ENCODE measurements at regions not wholly inside any gene's neighbourhood (a gene's known extent, or its start where the extent isn't known, plus 50 kb on each side); places are given as distances from the start of the nearest gene placed in this dataset.

- Histone ChIP-seq H3K4me3 (replicated peaks; ENCODE audit: insufficient read depth, low read length) (no peak overlapping the region), H3K27ac (replicated peaks) (no peak overlapping the region), H3K27me3 (ENCODE audit: insufficient read depth, poor library complexity, severe bottlenecking) (no peaks in the 10 kb centered on the region)
- no peak for TF ChIP-seq CTCF (IDR thresholded peaks at IDR 0.05; ENCODE audit: insufficient read depth, low read length)
- no peak for TF ChIP-seq SPI1 (IDR thresholded peaks at IDR 0.05; ENCODE audit: borderline replicate concordance, low read depth)
- no peak for TF ChIP-seq GABPA (IDR thresholded peaks at IDR 0.05; ENCODE audit: low read depth)
- no peak for TF ChIP-seq REST (IDR thresholded peaks at IDR 0.05; ENCODE audit: insufficient replicate concordance, low read depth)
- TF ChIP-seq POLR2AphosphoS5 (IDR thresholded peaks at IDR 0.05; ENCODE audit: low read depth): no peak
- DNase-seq (ENCODE audit: low read depth in 1 of 2, low spot score in 1 of 2): no peak
These were observed 598.8 kb downstream of the SLC16A7 start for GRCh38 chr12:60194678-60195077.

- TF ChIP-seq GABPA (IDR thresholded peaks at IDR 0.05; ENCODE audit: low read depth): no peak
- TF ChIP-seq POLR2AphosphoS5 (IDR thresholded peaks at IDR 0.05; ENCODE audit: low read depth): no peak
- no peak for TF ChIP-seq CTCF (IDR thresholded peaks at IDR 0.05; ENCODE audit: insufficient read depth, low read length)
- TF ChIP-seq SPI1 (IDR thresholded peaks at IDR 0.05; ENCODE audit: borderline replicate concordance, low read depth): no peak
- no peak for TF ChIP-seq REST (IDR thresholded peaks at IDR 0.05; ENCODE audit: insufficient replicate concordance, low read depth)
- DNase-seq (ENCODE audit: low read depth in 1 of 2, low spot score in 1 of 2): no peak
- no peak overlapping the region for H3K4me3 ChIP-seq (replicated peaks; ENCODE audit: insufficient read depth, low read length)
These were observed 599.7 kb downstream of the SLC16A7 start for GRCh38 chr12:60195483-60195882.

GRCh38 chr12:60196366-60196765 is 600.5 kb downstream of the SLC16A7 start:
- Histone ChIP-seq H3K27ac (replicated peaks) (no peak overlapping the region), H3K4me3 (replicated peaks; ENCODE audit: insufficient read depth, low read length) (no peak overlapping the region), H3K27me3 (ENCODE audit: insufficient read depth, poor library complexity, severe bottlenecking) (no peaks in the 10 kb centered on the region)
- no peak for TF ChIP-seq REST (IDR thresholded peaks at IDR 0.05; ENCODE audit: insufficient replicate concordance, low read depth)
- no peak for TF ChIP-seq SPI1 (IDR thresholded peaks at IDR 0.05; ENCODE audit: borderline replicate concordance, low read depth)
- no peak for TF ChIP-seq CTCF (IDR thresholded peaks at IDR 0.05; ENCODE audit: insufficient read depth, low read length)
- no peak for TF ChIP-seq GABPA (IDR thresholded peaks at IDR 0.05; ENCODE audit: low read depth)
- TF ChIP-seq POLR2AphosphoS5 (IDR thresholded peaks at IDR 0.05; ENCODE audit: low read depth): no peak
- no peak for DNase-seq (ENCODE audit: low read depth in 1 of 2, low spot score in 1 of 2)

More at GRCh38 chr12:60195483-60195882, 599.7 kb downstream of the SLC16A7 start:
- Histone ChIP-seq H3K27ac (replicated peaks) (no peak overlapping the region), H3K27me3 (ENCODE audit: insufficient read depth, poor library complexity, severe bottlenecking) (no peaks in the 10 kb centered on the region)
